Colonic mucosa (tissue), 4 donors: ENCODE measurements at regions not wholly inside any gene's neighbourhood (a gene's known extent, or its start where the extent isn't known, plus 50 kb on each side); places are given as distances from the start of the nearest gene placed in this dataset.

Experiments
- DNase-seq: peaks from one replicate; pipeline ENCODE4 v3.0.0-alpha.2; 2020
- H3K27ac ChIP-seq: fragments of 200-600 bp; one replicate; pipeline ENCODE4 v1.8.0; 2021
- H3K27me3 ChIP-seq: fragments of 200-600 bp; one replicate; pipeline ENCODE4 v1.8.0; 2021
- H3K36me3 ChIP-seq: fragments of 200-600 bp; one replicate; pipeline ENCODE4 v1.8.0; 2021
- H3K4me1 ChIP-seq: fragments of 200-600 bp; one replicate; pipeline ENCODE4 v1.8.0; 2021; ENCODE audit warnings: mild to moderate bottlenecking
- H3K4me3 ChIP-seq: fragments of 200-600 bp; one replicate; pipeline ENCODE4 v1.8.0; 2021
- H3K9ac ChIP-seq, 2 donors: one replicate each; pipeline ENCODE4 v1.7.0; 2013; ENCODE audit warnings: control low read depth in 2 of 2, low read depth in 2 of 2, low read length in 2 of 2
- H3K9me3 ChIP-seq: fragments of 200-600 bp; one replicate; pipeline ENCODE4 v1.8.0; 2021
- CTCF ChIP-seq: fragments of 200-600 bp; IDR thresholded peaks from one replicate; pipeline ENCODE4 v1.8.0; 2022; ENCODE audit warnings: antibody characterized with exemption, mild to moderate bottlenecking
- intact Hi-C: fragments of 100-400 bp; cut with DNase I; formaldehyde crosslinking; loops from one replicate; pipeline ENCODE4 v1.14.1; 2022
- donor health status: healthy.
- donor health status: DM: no; HTN: no; CAD: no.
- donor health status: DM: no; HTN: no; CAD: no.

- H3K4me3 ChIP-seq = no peak overlapping the region
- no peak overlapping the region for H3K9ac ChIP-seq
- no peaks in the 10 kb centered on the region for H3K36me3 ChIP-seq
- TF ChIP-seq CTCF = no peak
- H3K27me3 ChIP-seq = no peaks in the 10 kb centered on the region
- no peak overlapping the region for H3K27ac ChIP-seq
- intact Hi-C loops = no loop called here
- H3K9me3 ChIP-seq = no peaks in the 10 kb centered on the region
- no peaks in the 10 kb centered on the region for H3K4me1 ChIP-seq
- DNase-seq = no peak
These were observed 658.4 kb upstream of the NECTIN3 start for GRCh38 chr3:110413266-110413665.

- no peaks in the 10 kb centered on the region for H3K36me3 ChIP-seq
- H3K4me3 ChIP-seq = no peak overlapping the region
- intact Hi-C loops = no loop called here
- H3K9ac ChIP-seq = no peak overlapping the region
- no peak for DNase-seq
- H3K4me1 ChIP-seq = no peaks in the 10 kb centered on the region
- no peak overlapping the region for H3K27ac ChIP-seq
- no peak for TF ChIP-seq CTCF
- H3K9me3 ChIP-seq = no peaks in the 10 kb centered on the region
- H3K27me3 ChIP-seq = no peaks in the 10 kb centered on the region
These were observed 657.5 kb upstream of the NECTIN3 start for GRCh38 chr3:110413807-110414748.

DNA sequence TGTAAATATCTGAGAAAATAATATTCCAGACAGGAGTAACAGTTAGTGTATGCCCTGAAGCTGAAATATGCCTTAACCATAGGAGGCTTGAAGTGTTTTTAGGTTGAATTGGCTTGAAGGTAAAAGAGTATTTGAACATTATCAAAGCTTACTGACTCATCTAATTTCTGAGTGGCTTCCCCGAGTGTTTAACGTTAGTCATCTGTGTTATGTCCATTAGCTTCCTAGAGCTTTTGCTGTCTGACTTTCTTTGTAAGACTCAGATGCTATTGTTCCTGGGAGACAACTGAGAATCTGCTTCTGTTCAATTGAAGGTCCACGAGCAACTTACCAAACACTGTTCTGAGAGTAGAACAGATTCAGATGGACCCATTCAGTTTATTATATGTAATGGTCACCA lies 656.8 kb upstream of the NECTIN3 start:
- Histone ChIP-seq H3K9ac (no peak overlapping the region), H3K27ac (no peak overlapping the region), H3K27me3 (no peaks in the 10 kb centered on the region), H3K4me1 (no peaks in the 10 kb centered on the region), H3K36me3 (no peaks in the 10 kb centered on the region), H3K9me3 (no peaks in the 10 kb centered on the region), H3K4me3 (no peak overlapping the region)
- intact Hi-C loops = no loop called here
- no peak for DNase-seq
- no peak for TF ChIP-seq CTCF

DNA sequence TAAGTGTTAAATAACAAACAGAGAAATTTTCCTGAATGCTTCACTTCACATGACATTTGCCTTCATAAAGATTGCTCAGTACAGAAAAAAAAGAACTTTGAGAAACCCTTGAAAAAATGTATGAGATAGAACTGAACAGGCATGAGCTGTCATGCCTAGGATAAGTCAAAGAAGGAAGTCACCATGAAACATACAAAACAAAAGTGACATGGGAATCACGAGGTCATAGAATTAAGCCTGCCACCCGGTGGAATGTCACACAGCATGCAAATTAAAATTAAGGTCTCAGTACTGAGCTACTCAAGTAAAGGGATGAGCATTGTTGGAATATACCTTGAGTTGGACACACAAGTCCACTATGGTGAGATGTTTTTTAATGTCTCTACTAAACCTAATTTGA lies 652.5 kb upstream of the NECTIN3 start:
- no peaks in the 10 kb centered on the region for H3K27me3 ChIP-seq
- no peak overlapping the region for H3K9ac ChIP-seq
- no peak for TF ChIP-seq CTCF
- no peak overlapping the region for H3K4me3 ChIP-seq
- intact Hi-C loops = no loop called here
- no peaks in the 10 kb centered on the region for H3K36me3 ChIP-seq
- H3K9me3 ChIP-seq = no peaks in the 10 kb centered on the region
- no peak overlapping the region for H3K27ac ChIP-seq
- no peaks in the 10 kb centered on the region for H3K4me1 ChIP-seq
- DNase-seq = no peak

- no peak for DNase-seq
- Histone ChIP-seq H3K27ac (no peak overlapping the region), H3K36me3 (no peaks in the 10 kb centered on the region), H3K4me3 (no peak overlapping the region), H3K27me3 (no peaks in the 10 kb centered on the region), H3K9me3 (no peaks in the 10 kb centered on the region), H3K9ac (no peak overlapping the region), H3K4me1 (no peaks in the 10 kb centered on the region)
- intact Hi-C loops = no loop called here
- no peak for TF ChIP-seq CTCF
These were observed 652.0 kb upstream of the NECTIN3 start for GRCh38 chr3:110419601-110420000.
